Heart left ventricle (tissue), 16 donors: ENCODE measurements at regions not wholly inside any gene's neighbourhood (a gene's known extent, or its start where the extent isn't known, plus 50 kb on each side); places are given as distances from the start of the nearest gene placed in this dataset.

ENCODE experiments used
- ATAC-seq, 4 donors: fragments of 200-7000 bp; cut with Tn5 transposase; one replicate each; pipeline ENCODE4 v1.9.1; 2020 to 2022; ENCODE audit warnings: moderate library complexity in 4 of 4, mild to moderate bottlenecking in 3 of 4, moderate number of reproducible peaks in 1 of 4
- DNase-seq, 5 donors: peaks; one replicate each; pipeline ENCODE4 v3.0.0-alpha.2; 2020
- H3K27ac ChIP-seq, 12 donors: fragments of 200-600 bp; sonication (generic) in 4 of 12; one replicate each; pipeline versions ENCODE4 v1.5.0 to v1.8.0; 2016 to 2022; ENCODE audit warnings: mild to moderate bottlenecking in 2 of 12
- H3K27me3 ChIP-seq, 9 donors: fragments of 200-600 bp; sonication (generic) in 2 of 9; one replicate each; pipeline versions ENCODE4 v1.5.1 to v1.8.0; 2016 to 2022; ENCODE audit warnings: mild to moderate bottlenecking in 3 of 9
- H3K36me3 ChIP-seq, 9 donors: fragments of 200-600 bp; sonication (generic) in 2 of 9; one replicate each; pipeline versions ENCODE4 v1.5.0 to v1.8.0; 2018 to 2022; ENCODE audit warnings: mild to moderate bottlenecking in 2 of 9
- H3K4me1 ChIP-seq, 12 donors: fragments of 200-600 bp; sonication (generic) in 4 of 12; one replicate each; pipeline versions ENCODE4 v1.5.0 to v1.8.0; 2016 to 2022; ENCODE audit warnings: mild to moderate bottlenecking in 3 of 12
- H3K4me3 ChIP-seq, 12 donors: fragments of 200-600 bp; sonication (generic) in 4 of 12; one replicate each; pipeline versions ENCODE4 v1.5.0 to v1.8.0; 2017 to 2022; ENCODE audit warnings: mild to moderate bottlenecking in 9 of 12, moderate library complexity in 4 of 12
- H3K9me3 ChIP-seq, 12 donors: fragments of 200-600 bp; sonication (generic) in 4 of 12; one replicate each; pipeline versions ENCODE4 v1.5.0 to v1.8.0; 2016 to 2022; ENCODE audit warnings: mild to moderate bottlenecking in 1 of 12
- POLR2A ChIP-seq, 2 donors: fragments of 450-650 bp; IDR thresholded peaks; one replicate each; pipeline ENCODE4 v1.6.1; 2017; ENCODE audit warnings: antibody characterized with exemption in 2 of 2, mild to moderate bottlenecking in 2 of 2, moderate library complexity in 2 of 2
- WGBS, 4 donors: extraction: QIAGEN DNeasy Blood & Tissue Kit in 2 of 4; methylation state at CpG; one replicate each; pipeline versions ENCODE4 v1.1.5 to v1.1.7; 2013 to 2018; 5-methylcytosine and 5-hydroxymethylcytosine counted together
- intact Hi-C, 10 donors: fragments of 100-400 bp; cut with DNase I; formaldehyde crosslinking; loops; one replicate each; pipeline versions ENCODE4 v1.11.1 to v1.14.2; 2022
- TF ChIP-seq, protein P1 (sequence below), 12 donors: fragments of 200-600 bp; sonication (generic) in 4 of 12; IDR thresholded peaks; one replicate each; pipeline versions ENCODE4 v1.5.0 to v1.8.0; 2018 to 2022; ENCODE audit warnings: antibody characterized with exemption in 12 of 12, mild to moderate bottlenecking in 5 of 12
- donor health status: ischemic (EF 13 %, LVEDD 7.1; RV severe dilation, severe dysfunction).
- donor health status: healthy with polysubstance abuse.
- donor health status: DM: no; HTN: yes; CAD: no.
- donor health status: DM: no; HTN: no; CAD: no.
- donor health status: ischemic (EF 25% LVEDD 6.9; RV normal size, moderate dysfunction).
- donor health status: ischemic (EF 25% LVEDD 5.7; RV mildly dilated, moderate dysfunction).
- donor health status: healthy.
- donor health status: DM: yes; HTN: yes; CAD: no.
- donor health status: ischemic (EF 35%, LVEDD 5.7; RV mildly dilated, moderate dysfunction).
- donor health status: nonischemic (EF 11% LVEDD 7.7; RV severe dilation, severe dysfunction).
- donor health status: DM: yes; HTN: yes; CAD: no.
- donor health status: PGD.
- donor health status: ischemic (EF 29% LVEDD 5.4; RV normal size, mild dysfunction).
- donor health status: nonischemic (EF 23%, LVEDD 6.1; RV moderate dilation, normal function).

DNA sequence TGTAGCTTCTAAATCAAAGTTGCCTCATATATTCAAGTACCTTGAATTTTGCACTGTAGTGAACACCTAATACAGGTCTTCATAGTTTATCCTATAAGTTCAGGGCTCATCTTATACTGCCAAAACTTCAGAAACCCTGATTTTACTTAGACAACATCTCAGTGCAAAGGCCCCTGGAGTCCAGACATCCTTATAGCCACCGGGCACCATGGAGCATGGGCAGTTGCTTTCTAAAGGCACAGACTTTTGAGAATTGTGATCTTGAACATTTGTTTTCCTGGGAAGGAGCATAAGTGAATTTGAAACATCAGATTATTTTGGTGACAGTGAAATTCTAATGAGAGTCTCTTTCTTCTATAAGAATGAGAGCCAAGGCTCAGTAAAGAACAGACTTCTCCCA, 292.3 kb downstream of the CYRIA start:
- no peak for DNase-seq
- TF ChIP-seq POLR2A (IDR thresholded peaks at IDR 0.05): no peak
- TF ChIP-seq, protein P1, sequence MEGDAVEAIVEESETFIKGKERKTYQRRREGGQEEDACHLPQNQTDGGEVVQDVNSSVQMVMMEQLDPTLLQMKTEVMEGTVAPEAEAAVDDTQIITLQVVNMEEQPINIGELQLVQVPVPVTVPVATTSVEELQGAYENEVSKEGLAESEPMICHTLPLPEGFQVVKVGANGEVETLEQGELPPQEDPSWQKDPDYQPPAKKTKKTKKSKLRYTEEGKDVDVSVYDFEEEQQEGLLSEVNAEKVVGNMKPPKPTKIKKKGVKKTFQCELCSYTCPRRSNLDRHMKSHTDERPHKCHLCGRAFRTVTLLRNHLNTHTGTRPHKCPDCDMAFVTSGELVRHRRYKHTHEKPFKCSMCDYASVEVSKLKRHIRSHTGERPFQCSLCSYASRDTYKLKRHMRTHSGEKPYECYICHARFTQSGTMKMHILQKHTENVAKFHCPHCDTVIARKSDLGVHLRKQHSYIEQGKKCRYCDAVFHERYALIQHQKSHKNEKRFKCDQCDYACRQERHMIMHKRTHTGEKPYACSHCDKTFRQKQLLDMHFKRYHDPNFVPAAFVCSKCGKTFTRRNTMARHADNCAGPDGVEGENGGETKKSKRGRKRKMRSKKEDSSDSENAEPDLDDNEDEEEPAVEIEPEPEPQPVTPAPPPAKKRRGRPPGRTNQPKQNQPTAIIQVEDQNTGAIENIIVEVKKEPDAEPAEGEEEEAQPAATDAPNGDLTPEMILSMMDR (IDR thresholded peaks at IDR 0.05): no peak
- Histone ChIP-seq H3K27me3 (no peaks in the 10 kb centered on the region), H3K9me3 (peaks cover 0 to 12% (median 0%) of the 10 kb centered on the region in 12 donors), H3K36me3 (no peaks in the 10 kb centered on the region), H3K27ac (no peak overlapping the region), H3K4me1 (no peaks in the 10 kb centered on the region), H3K4me3 (no peak overlapping the region)
- intact Hi-C loops: no loop called here
- no peak for ATAC-seq
- WGBS, 4 donors: 94 to 100% (median 96%) methylated on average over 1 of the region's 1 CpG

DNA sequence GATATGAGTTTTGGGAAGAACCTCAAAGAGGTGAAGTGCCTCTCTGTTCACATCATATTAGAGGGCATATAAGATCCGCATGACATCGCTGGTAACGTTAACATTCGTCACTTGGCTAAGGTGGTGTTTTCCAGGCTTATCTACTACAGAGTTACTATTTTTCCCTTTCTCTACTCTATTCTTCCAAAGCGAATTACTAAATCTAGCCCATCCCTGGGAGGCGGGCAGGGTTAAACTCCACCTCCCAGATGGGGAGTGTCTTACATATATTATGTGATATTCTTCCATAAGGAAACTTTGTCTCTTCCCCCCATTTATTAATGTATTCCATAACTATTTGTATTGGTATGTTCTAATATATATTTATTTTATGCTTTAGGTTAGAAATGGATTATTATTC, 293.9 kb downstream of the CYRIA start:
- H3K4me1 ChIP-seq: no peaks in the 10 kb centered on the region
- no peak for ATAC-seq
- intact Hi-C loops: no loop called here
- H3K27me3 ChIP-seq: no peaks in the 10 kb centered on the region
- no peak overlapping the region for H3K4me3 ChIP-seq
- H3K36me3 ChIP-seq: no peaks in the 10 kb centered on the region
- 92 to 96% (median 95%) methylated on average over 6 of the region's 6 CpGs for WGBS, 4 donors
- DNase-seq: no peak
- TF ChIP-seq, protein P1 (IDR thresholded peaks at IDR 0.05): no peak
- no peak for TF ChIP-seq POLR2A (IDR thresholded peaks at IDR 0.05)
- H3K9me3 ChIP-seq: peaks cover 0 to 12% (median 0%) of the 10 kb centered on the region in 12 donors
- H3K27ac ChIP-seq: no peak overlapping the region

DNA sequence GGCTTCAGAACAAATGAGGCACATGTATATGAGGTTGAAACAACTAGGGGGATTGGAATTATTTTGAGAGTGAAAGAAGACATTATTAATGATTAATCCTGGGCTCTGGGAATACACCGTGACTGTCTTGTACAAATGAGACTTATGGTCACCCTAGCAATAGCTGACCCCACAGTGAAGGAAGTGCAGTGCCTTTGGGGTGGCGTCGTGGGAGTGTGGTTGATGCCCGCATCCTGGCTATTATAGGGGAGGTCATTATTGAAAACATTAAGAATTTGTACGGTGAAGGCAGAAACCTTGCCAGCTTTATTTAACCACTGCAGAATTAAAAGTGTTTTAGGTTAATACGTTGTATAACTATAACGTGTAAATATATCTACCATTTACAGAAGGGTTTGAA, 296.7 kb downstream of the CYRIA start:
- Histone ChIP-seq H3K9me3 (peaks cover 0 to 12% (median 0%) of the 10 kb centered on the region in 12 donors), H3K4me3 (no peak overlapping the region), H3K36me3 (no peaks in the 10 kb centered on the region), H3K27me3 (no peaks in the 10 kb centered on the region), H3K4me1 (no peaks in the 10 kb centered on the region), H3K27ac (no peak overlapping the region)
- ATAC-seq (no peak), DNase-seq (no peak)
- 89 to 94% (median 92%) methylated on average over 7 of the region's 7 CpGs for WGBS, 4 donors
- TF ChIP-seq POLR2A (IDR thresholded peaks at IDR 0.05): no peak
- TF ChIP-seq, protein P1 (IDR thresholded peaks at IDR 0.05): no peak
- intact Hi-C loops: no loop called here

DNA sequence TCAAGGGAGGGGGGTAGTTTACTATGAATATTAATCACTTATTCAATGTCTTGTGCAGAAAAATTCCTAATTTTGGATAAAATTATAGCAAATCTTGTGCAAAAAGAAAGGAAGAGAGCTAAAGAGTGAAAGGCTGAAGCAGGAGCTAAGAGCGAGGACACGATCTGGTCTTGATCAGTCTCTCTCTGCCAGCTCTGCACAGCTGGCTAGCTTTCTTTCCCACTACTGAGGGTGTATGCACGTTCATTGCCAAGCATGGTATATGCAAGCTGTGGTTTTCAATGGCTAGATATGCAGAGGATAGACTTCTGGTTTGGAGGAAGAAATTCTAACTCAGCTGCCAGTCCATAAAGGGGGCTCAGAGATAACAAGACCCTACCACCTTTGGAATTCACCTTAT, 297.3 kb downstream of the CYRIA start:
- no peak for DNase-seq
- H3K9me3 ChIP-seq: peaks cover 0 to 12% (median 0%) of the 10 kb centered on the region in 12 donors
- 83 to 94% (median 84%) methylated on average over 3 of the region's 3 CpGs for WGBS, 4 donors
- no peak for TF ChIP-seq POLR2A (IDR thresholded peaks at IDR 0.05)
- TF ChIP-seq, protein P1 (IDR thresholded peaks at IDR 0.05): no peak
- intact Hi-C loops: no loop called here
- ATAC-seq: no peak
- no peak overlapping the region for H3K27ac ChIP-seq
- no peaks in the 10 kb centered on the region for H3K4me1 ChIP-seq
- no peaks in the 10 kb centered on the region for H3K36me3 ChIP-seq
- H3K4me3 ChIP-seq: no peak overlapping the region
- no peaks in the 10 kb centered on the region for H3K27me3 ChIP-seq
